Panc1 (cell line): ENCODE measurements at regions not wholly inside any gene's neighbourhood (a gene's known extent, or its start where the extent isn't known, plus 50 kb on each side); places are given as distances from the start of the nearest gene placed in this dataset.

Experiments
- ATAC-seq: fragments of 200-7000 bp; cut with Tn5 transposase; 2 replicates; pipeline ENCODE4 v1.9.1; 2020; ENCODE audit warnings: mild to moderate bottlenecking, moderate library complexity
- BruUV-seq: library from RNA; stranded (reverse); fragments of 400-500 nt; replicated peaks from 2 replicates; lab custom pipeline; 2021; lab: Mats Ljungman, UMichigan
- CTCF ChIA-PET: fragments of 300-600 bp; sonication (Branson Sonifier 250); formaldehyde crosslinking; loops from one replicate; lab custom pipeline; 2022; ENCODE audit warnings: antibody characterized with exemption; lab: Charles Lee
- POLR2A ChIA-PET: fragments of 300-600 bp; sonication (Branson Sonifier 250); formaldehyde crosslinking; loops from one replicate; lab custom pipeline; 2022; ENCODE audit warnings: antibody characterized with exemption; lab: Charles Lee
- DNase-seq: peaks from one replicate; pipeline ENCODE4 v3.0.0-alpha.2; 2010; ENCODE audit warnings: low read depth, low spot score
- H3K27ac ChIP-seq: 2 replicates; pipeline ENCODE4 v1.5.1; 2011; ENCODE audit warnings: mild to moderate bottlenecking, low read length, inconsistent platforms
- H3K27me3 ChIP-seq: fragments of 200-500 bp; sonication (Bioruptor generic); 2 replicates; pipeline ENCODE4 v1.6.0; 2014; ENCODE audit warnings: low read length, inconsistent platforms; ENCODE audit not compliant: control insufficient read depth, insufficient read depth
- H3K36me3 ChIP-seq: fragments of 200-500 bp; sonication (Bioruptor generic); 2 replicates; pipeline ENCODE4 v1.5.1; 2014; ENCODE audit warnings: inconsistent platforms, mild to moderate bottlenecking, low read length, moderate library complexity; ENCODE audit not compliant: control insufficient read depth, insufficient read depth
- H3K4me1 ChIP-seq: 2 replicates; pipeline ENCODE4 v1.5.1; 2011; ENCODE audit warnings: inconsistent platforms, mild to moderate bottlenecking, low read length, moderate library complexity; ENCODE audit not compliant: control insufficient read depth, insufficient read depth
- H3K4me3 ChIP-seq, 2 experiments: 2 replicates each; pipeline ENCODE4 v1.5.1; 2011 to 2012; ENCODE audit warnings: low read depth in 2 of 2, low read length in 2 of 2, mild to moderate bottlenecking in 2 of 2, inconsistent platforms in 1 of 2, moderate library complexity in 1 of 2
- H3K9me3 ChIP-seq: fragments of 200-500 bp; sonication (Bioruptor generic); 2 replicates; pipeline ENCODE4 v1.5.1; 2014; ENCODE audit warnings: low read depth, mild to moderate bottlenecking, inconsistent platforms, low read length, moderate library complexity; ENCODE audit not compliant: control insufficient read depth, insufficient read depth
- POLR2AphosphoS5 ChIP-seq: IDR thresholded peaks from 2 replicates; pipeline ENCODE4 v1.6.1; 2012; ENCODE audit warnings: mild to moderate bottlenecking, low read depth, low read length, moderate library complexity
- SIN3A ChIP-seq: IDR thresholded peaks from 2 replicates; pipeline ENCODE4 v1.6.1; 2012; ENCODE audit warnings: low read depth, mild to moderate bottlenecking, low read length, moderate library complexity, borderline replicate concordance; ENCODE audit not compliant: insufficient read depth
- TCF7L2 ChIP-seq: IDR thresholded peaks from 2 replicates; pipeline ENCODE4 v1.6.1; 2011; ENCODE audit warnings: mild to moderate bottlenecking, low read depth, low read length, inconsistent platforms
- in situ Hi-C: cut with HindIII; loops from 2 replicates; pipeline ENCODE4 v1.10.0; 2016; ENCODE audit warnings: low sequenced_read_pairs, low pct_unique_long_range_greater_than_20kb
- intact Hi-C: fragments of 100-400 bp; cut with micrococcal nuclease; formaldehyde crosslinking; loops from one replicate; pipeline ENCODE4 v1.10.0; 2022; ENCODE audit not compliant: unreplicated experiment
- TF ChIP-seq, protein P1 (sequence below), 2 experiments: IDR thresholded peaks; 2 replicates each; pipeline ENCODE4 v1.6.1; 2011 to 2012; ENCODE audit warnings: low read depth in 2 of 2, control low read depth in 1 of 2, low read length in 1 of 2, mild to moderate bottlenecking in 1 of 2, moderate library complexity in 1 of 2; ENCODE audit not compliant: insufficient read depth in 1 of 2
- TF ChIP-seq, protein P2 (sequence below): fragments of 450-650 bp; IDR thresholded peaks from 2 replicates; pipeline ENCODE4 v1.5.1; 2017; ENCODE audit warnings: mild to moderate bottlenecking

DNA sequence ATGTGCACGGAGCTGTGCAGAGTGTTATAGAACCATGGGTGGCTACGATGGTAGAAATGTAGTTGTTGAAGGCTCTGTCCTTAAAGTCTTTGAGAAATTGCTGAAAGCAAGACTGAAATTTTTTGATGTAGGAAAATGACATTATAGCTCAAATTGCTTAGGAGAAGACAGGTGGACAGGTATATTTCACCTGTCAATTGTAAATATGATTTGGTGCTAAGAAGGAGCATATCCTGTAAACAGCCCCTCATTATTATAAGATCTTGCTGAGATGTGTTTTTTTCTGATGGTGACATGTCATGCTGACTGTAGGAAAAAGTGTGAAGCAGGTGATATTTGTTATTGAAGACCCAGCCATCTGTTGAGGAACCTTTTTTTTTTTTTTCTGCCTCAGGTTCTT, 377.9 kb downstream of the PSAT1 start:
- CTCF ChIA-PET = no interaction called here
- Histone ChIP-seq H3K4me1 (no peaks in the 10 kb centered on the region), H3K27ac (no peak overlapping the region), H3K4me3 (no peak overlapping the region), H3K9me3 (no peaks in the 10 kb centered on the region), H3K36me3 (no peaks in the 10 kb centered on the region), H3K27me3 (no peaks in the 10 kb centered on the region)
- no peak for ATAC-seq
- POLR2A ChIA-PET = interaction anchor here (0.7 kb wide), 1 partner anchor 17 kb away, joined by 7 read pairs; no protein-coding TSS in a partner anchor
- BruUV-seq = no TSS peak
- in situ Hi-C loops (no loop called here), intact Hi-C loops (no loop called here)
- DNase-seq = no peak
- TF ChIP-seq SIN3A = no peak

DNA sequence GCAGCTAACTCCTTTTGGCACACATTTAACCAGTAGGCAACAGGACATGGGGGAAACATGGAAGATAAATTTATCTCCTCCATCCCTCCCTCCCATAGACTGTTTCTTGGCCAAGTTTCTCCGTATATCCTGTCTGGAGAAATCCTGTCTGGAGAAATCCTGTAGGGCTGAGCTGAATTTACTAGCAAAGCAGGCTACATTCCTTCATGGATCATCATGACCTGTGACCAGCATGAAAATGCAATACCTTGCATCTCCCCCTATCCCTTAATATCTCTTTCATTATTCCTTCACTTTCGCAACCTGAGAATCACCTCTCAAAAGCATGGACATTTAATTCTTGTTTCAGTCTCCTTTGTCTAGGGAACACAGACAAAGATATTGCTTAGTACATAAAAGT, 379.1 kb downstream of the PSAT1 start:
- H3K4me3 ChIP-seq = no peak overlapping the region
- ChIA-PET CTCF (no interaction called here), POLR2A (no interaction called here)
- H3K4me1 ChIP-seq = no peaks in the 10 kb centered on the region
- H3K9me3 ChIP-seq = no peaks in the 10 kb centered on the region
- H3K27ac ChIP-seq = no peak overlapping the region
- BruUV-seq = no TSS peak
- H3K27me3 ChIP-seq = no peaks in the 10 kb centered on the region
- TF ChIP-seq POLR2AphosphoS5 = no peak
- TF ChIP-seq, protein P1, sequence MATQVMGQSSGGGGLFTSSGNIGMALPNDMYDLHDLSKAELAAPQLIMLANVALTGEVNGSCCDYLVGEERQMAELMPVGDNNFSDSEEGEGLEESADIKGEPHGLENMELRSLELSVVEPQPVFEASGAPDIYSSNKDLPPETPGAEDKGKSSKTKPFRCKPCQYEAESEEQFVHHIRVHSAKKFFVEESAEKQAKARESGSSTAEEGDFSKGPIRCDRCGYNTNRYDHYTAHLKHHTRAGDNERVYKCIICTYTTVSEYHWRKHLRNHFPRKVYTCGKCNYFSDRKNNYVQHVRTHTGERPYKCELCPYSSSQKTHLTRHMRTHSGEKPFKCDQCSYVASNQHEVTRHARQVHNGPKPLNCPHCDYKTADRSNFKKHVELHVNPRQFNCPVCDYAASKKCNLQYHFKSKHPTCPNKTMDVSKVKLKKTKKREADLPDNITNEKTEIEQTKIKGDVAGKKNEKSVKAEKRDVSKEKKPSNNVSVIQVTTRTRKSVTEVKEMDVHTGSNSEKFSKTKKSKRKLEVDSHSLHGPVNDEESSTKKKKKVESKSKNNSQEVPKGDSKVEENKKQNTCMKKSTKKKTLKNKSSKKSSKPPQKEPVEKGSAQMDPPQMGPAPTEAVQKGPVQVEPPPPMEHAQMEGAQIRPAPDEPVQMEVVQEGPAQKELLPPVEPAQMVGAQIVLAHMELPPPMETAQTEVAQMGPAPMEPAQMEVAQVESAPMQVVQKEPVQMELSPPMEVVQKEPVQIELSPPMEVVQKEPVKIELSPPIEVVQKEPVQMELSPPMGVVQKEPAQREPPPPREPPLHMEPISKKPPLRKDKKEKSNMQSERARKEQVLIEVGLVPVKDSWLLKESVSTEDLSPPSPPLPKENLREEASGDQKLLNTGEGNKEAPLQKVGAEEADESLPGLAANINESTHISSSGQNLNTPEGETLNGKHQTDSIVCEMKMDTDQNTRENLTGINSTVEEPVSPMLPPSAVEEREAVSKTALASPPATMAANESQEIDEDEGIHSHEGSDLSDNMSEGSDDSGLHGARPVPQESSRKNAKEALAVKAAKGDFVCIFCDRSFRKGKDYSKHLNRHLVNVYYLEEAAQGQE (IDR thresholded peaks at IDR 0.05; ENCODE audit: insufficient read depth in 1 of 2, low read depth in 2 of 2, low read length in 1 of 2) = no peak
- in situ Hi-C loops = no loop called here
- DNase-seq (no peak), ATAC-seq (no peak)
- intact Hi-C loops = no loop called here
- no peaks in the 10 kb centered on the region for H3K36me3 ChIP-seq

DNA sequence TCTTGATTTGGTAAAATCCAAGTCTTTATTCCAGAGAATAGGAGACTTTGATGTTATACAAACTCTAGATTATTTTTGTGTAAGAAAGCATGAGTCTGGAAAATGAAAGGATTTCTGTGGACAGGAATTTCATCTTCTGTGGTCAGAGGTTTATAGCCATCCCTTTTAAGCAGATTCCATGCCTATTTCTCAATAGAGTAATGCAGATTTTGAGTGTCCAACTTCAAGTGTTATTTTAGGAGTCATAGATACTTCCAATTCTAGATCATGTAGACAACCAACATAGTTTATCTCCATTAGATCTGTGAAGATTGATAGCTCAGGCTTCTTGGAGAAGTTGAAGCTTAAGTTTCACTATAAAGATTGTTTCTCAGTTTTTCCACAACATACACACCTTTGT, 379.7 kb downstream of the PSAT1 start:
- ATAC-seq = no peak
- BruUV-seq = no TSS peak
- intact Hi-C loops = no loop called here

More for the DNA sequence above, 379.7 kb downstream of the PSAT1 start:
- no peaks in the 10 kb centered on the region for H3K9me3 ChIP-seq
- CTCF ChIA-PET = no interaction called here
- no peaks in the 10 kb centered on the region for H3K4me1 ChIP-seq
- DNase-seq = no peak
- in situ Hi-C loops = no loop called here
- no peaks in the 10 kb centered on the region for H3K27me3 ChIP-seq
- no peak overlapping the region for H3K4me3 ChIP-seq
- TF ChIP-seq, protein P1 (IDR thresholded peaks at IDR 0.05; ENCODE audit: insufficient read depth in 1 of 2, low read depth in 2 of 2, low read length in 1 of 2) = no peak
- TF ChIP-seq POLR2AphosphoS5 (no peak), TCF7L2 (no peak), SIN3A (no peak)
- TF ChIP-seq, protein P2, sequence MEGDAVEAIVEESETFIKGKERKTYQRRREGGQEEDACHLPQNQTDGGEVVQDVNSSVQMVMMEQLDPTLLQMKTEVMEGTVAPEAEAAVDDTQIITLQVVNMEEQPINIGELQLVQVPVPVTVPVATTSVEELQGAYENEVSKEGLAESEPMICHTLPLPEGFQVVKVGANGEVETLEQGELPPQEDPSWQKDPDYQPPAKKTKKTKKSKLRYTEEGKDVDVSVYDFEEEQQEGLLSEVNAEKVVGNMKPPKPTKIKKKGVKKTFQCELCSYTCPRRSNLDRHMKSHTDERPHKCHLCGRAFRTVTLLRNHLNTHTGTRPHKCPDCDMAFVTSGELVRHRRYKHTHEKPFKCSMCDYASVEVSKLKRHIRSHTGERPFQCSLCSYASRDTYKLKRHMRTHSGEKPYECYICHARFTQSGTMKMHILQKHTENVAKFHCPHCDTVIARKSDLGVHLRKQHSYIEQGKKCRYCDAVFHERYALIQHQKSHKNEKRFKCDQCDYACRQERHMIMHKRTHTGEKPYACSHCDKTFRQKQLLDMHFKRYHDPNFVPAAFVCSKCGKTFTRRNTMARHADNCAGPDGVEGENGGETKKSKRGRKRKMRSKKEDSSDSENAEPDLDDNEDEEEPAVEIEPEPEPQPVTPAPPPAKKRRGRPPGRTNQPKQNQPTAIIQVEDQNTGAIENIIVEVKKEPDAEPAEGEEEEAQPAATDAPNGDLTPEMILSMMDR = no peak
- no peak overlapping the region for H3K27ac ChIP-seq
- H3K36me3 ChIP-seq = no peaks in the 10 kb centered on the region
- POLR2A ChIA-PET = no interaction called here
